GM23338 (cell line): ENCODE measurements at regions not wholly inside any gene's neighbourhood (a gene's known extent, or its start where the extent isn't known, plus 50 kb on each side); places are given as distances from the start of the nearest gene placed in this dataset.

Source experiments
- ATAC-seq: fragments of 200-7000 bp; cut with Tn5 transposase; 3 replicates; pipeline ENCODE4 v1.9.1; 2020
- DNase-seq: peaks from one replicate; pipeline ENCODE4 v3.0.0-alpha.2; 2015; ENCODE audit warnings: low spot score
- H2AFZ ChIP-seq: fragments of 200-600 bp; sonication (generic); 2 replicates; pipeline ENCODE4 v1.8.0; 2016; ENCODE audit warnings: antibody characterized with exemption, mild to moderate bottlenecking, moderate library complexity
- H3F3A ChIP-seq: fragments of 200-600 bp; sonication (generic); replicated peaks from 2 replicates; pipeline ENCODE4 v1.8.0; 2017; ENCODE audit warnings: antibody characterized with exemption, mixed run types, low read depth
- H3K27ac ChIP-seq: fragments of 200-600 bp; sonication (generic); 2 replicates; pipeline ENCODE4 v1.6.1; 2016; ENCODE audit warnings: low read depth
- H3K27me3 ChIP-seq: fragments of 200-600 bp; sonication (generic); 2 replicates; pipeline ENCODE4 v1.8.0; 2016; ENCODE audit warnings: mild to moderate bottlenecking, mixed run types, moderate library complexity; ENCODE audit not compliant: insufficient read depth
- H3K36me3 ChIP-seq: fragments of 200-600 bp; sonication (generic); 2 replicates; pipeline ENCODE4 v1.8.0; 2016; ENCODE audit warnings: mild to moderate bottlenecking; ENCODE audit not compliant: insufficient read depth
- H3K4me1 ChIP-seq: fragments of 200-600 bp; sonication (generic); 2 replicates; pipeline ENCODE4 v1.8.0; 2016; ENCODE audit warnings: mild to moderate bottlenecking, moderate library complexity; ENCODE audit not compliant: insufficient read depth
- H3K4me2 ChIP-seq: fragments of 200-600 bp; sonication (generic); 2 replicates; pipeline ENCODE4 v1.7.1; 2017; ENCODE audit warnings: mixed run types
- H3K4me3 ChIP-seq: fragments of 200-600 bp; sonication (generic); 2 replicates; pipeline ENCODE4 v1.6.1; 2016; ENCODE audit warnings: mixed run types
- H3K79me2 ChIP-seq: fragments of 200-600 bp; sonication (generic); replicated peaks from 2 replicates; pipeline ENCODE4 v1.8.0; 2017; ENCODE audit warnings: mild to moderate bottlenecking; ENCODE audit not compliant: insufficient read depth
- H3K9me2 ChIP-seq: fragments of 200-600 bp; sonication (generic); 2 replicates; pipeline ENCODE4 v1.8.0; 2017; ENCODE audit not compliant: insufficient read depth
- H4K20me1 ChIP-seq: fragments of 200-600 bp; sonication (generic); replicated peaks from 2 replicates; pipeline ENCODE4 v1.8.0; 2017; ENCODE audit warnings: mild to moderate bottlenecking; ENCODE audit not compliant: insufficient read depth
- H3K27ac Mint-ChIP-seq: 2 replicates; pipeline ENCODE4 v1.8.0; 2020; ENCODE audit warnings: inconsistent platforms, mild to moderate bottlenecking, moderate library complexity, mixed read lengths
- H3K27me3 Mint-ChIP-seq: 3 replicates; pipeline ENCODE4 v1.8.0; 2022; ENCODE audit warnings: low read depth, mild to moderate bottlenecking, moderate library complexity, mixed read lengths, inconsistent platforms; ENCODE audit not compliant: insufficient read depth, poor library complexity
- H3K36me3 Mint-ChIP-seq: 3 replicates; pipeline ENCODE4 v1.8.0; 2021; ENCODE audit warnings: low read depth, mild to moderate bottlenecking, inconsistent platforms, moderate library complexity, mixed read lengths
- H3K4me1 Mint-ChIP-seq: 3 replicates; pipeline ENCODE4 v1.8.0; 2020; ENCODE audit warnings: mild to moderate bottlenecking, inconsistent platforms, mixed read lengths
- H3K4me3 Mint-ChIP-seq: 3 replicates; pipeline ENCODE4 v1.8.0; 2021; ENCODE audit warnings: moderate library complexity, mild to moderate bottlenecking, inconsistent platforms, mixed read lengths
- H3K9me3 Mint-ChIP-seq: 3 replicates; pipeline ENCODE4 v1.8.0; 2020; ENCODE audit warnings: moderate library complexity, mild to moderate bottlenecking, inconsistent platforms, mixed read lengths
- CREB1 ChIP-seq: fragments of 250-450 bp; sonication (Bioruptor Pico); IDR thresholded peaks from 2 replicates; pipeline ENCODE4 v1.5.0; 2020; ENCODE audit warnings: low read depth, mild to moderate bottlenecking, moderate library complexity
- EZH2 ChIP-seq: fragments of 200-600 bp; sonication (generic); IDR thresholded peaks from one replicate; pipeline ENCODE4 v1.8.0; 2017; ENCODE audit warnings: antibody characterized with exemption, mild to moderate bottlenecking, low read depth; ENCODE audit not compliant: unreplicated experiment
- EZH2phosphoT487 ChIP-seq: fragments of 200-600 bp; sonication (generic); IDR thresholded peaks from one replicate; pipeline ENCODE4 v1.8.1; 2018; ENCODE audit warnings: antibody characterized with exemption; ENCODE audit not compliant: unreplicated experiment
- JUNB ChIP-seq: IDR thresholded peaks from one replicate; pipeline ENCODE4 v1.6.1; 2016; ENCODE audit warnings: antibody characterized with exemption; ENCODE audit not compliant: unreplicated experiment
- NANOG ChIP-seq: IDR thresholded peaks from 2 replicates; pipeline ENCODE4 v1.6.1; 2016; ENCODE audit warnings: antibody characterized with exemption, borderline replicate concordance
- POLR2AphosphoS5 ChIP-seq: IDR thresholded peaks from 2 replicates; pipeline ENCODE4 v1.6.1; 2016; ENCODE audit warnings: antibody characterized with exemption, low read depth
- STAT1 ChIP-seq: IDR thresholded peaks from one replicate; pipeline ENCODE4 v1.6.1; 2016; ENCODE audit warnings: antibody characterized with exemption; ENCODE audit not compliant: unreplicated experiment
- ZNF114 ChIP-seq: fragments of 250-450 bp; sonication (Bioruptor Pico); IDR thresholded peaks from 2 replicates; pipeline ENCODE4 v1.5.0; 2020; ENCODE audit warnings: mild to moderate bottlenecking, moderate library complexity
- ZNF331 ChIP-seq: fragments of 250-450 bp; sonication (Bioruptor Pico); IDR thresholded peaks from 2 replicates; pipeline ENCODE4 v1.5.0; 2020; ENCODE audit warnings: low read depth, mild to moderate bottlenecking, moderate library complexity
- TF ChIP-seq, protein P1 (sequence below), 2 experiments: fragments of 200-600 bp in 1 of 2; sonication (generic) in 1 of 2; conservative IDR thresholded peaks; 2 replicates each; pipeline versions ENCODE4 v1.5.1 to v1.6.1; 2016 to 2017; ENCODE audit warnings: antibody characterized with exemption in 2 of 2, low read depth in 2 of 2, mild to moderate bottlenecking in 2 of 2, moderate library complexity in 1 of 2
- TF ChIP-seq, protein P2 (sequence below): IDR thresholded peaks from one replicate; pipeline ENCODE4 v1.6.1; 2018; ENCODE audit warnings: antibody characterized with exemption; ENCODE audit not compliant: unreplicated experiment
- TF ChIP-seq, protein P3 (sequence below): fragments of 250-450 bp; sonication (Bioruptor Pico); IDR thresholded peaks from 2 replicates; pipeline ENCODE4 v1.5.0; 2020; ENCODE audit warnings: mild to moderate bottlenecking, moderate library complexity
- TF ChIP-seq, protein P4 (sequence below): IDR thresholded peaks from 2 replicates; pipeline ENCODE4 v1.6.1; 2016; ENCODE audit warnings: antibody characterized with exemption

DNA sequence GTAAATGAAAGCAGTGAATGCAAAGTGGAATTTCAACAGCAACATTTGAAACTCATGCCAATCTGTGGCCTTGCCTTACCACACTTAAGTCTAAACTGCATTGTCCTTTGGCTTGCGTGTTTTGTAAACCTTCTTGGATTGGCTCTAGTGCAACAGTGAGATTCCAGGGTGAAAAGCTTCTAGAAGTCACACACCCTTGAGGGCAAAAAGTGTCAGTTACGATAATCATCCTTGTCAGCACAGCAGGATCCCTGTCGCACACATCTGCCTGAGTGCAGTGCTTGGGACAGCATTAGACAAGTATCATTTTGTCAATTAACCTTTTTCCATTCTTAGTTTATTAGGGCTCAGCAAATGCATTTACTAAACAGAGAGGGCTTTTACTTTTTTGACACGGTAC lies 243.4 kb upstream of the PTBP2 start:
- ATAC-seq (no peak), DNase-seq (no peak)
- peaks cover 89% of the 10 kb centered on the region for H3K27me3 ChIP-seq
- H4K20me1 ChIP-seq, result peaks cover 4% of the 10 kb centered on the region; the same call in 1 of the 2 replicates
- H3F3A ChIP-seq, result no peaks in the 10 kb centered on the region
- H3K4me2 ChIP-seq, result no peak overlapping the region
- no peaks in the 10 kb centered on the region for H3K79me2 ChIP-seq
- H3K36me3 ChIP-seq, result no peaks in the 10 kb centered on the region
- Mint-ChIP-seq H3K27me3 (peaks cover 67% of the 10 kb centered on the region), H3K27ac (no peak overlapping the region), H3K9me3 (no peaks in the 10 kb centered on the region), H3K4me3 (no peak overlapping the region), H3K36me3 (no peaks in the 10 kb centered on the region), H3K4me1 (peaks cover 42% of the 10 kb centered on the region)
- TF ChIP-seq ZNF331 (CRISPR knock-in tag), result no peak
- no peak for TF ChIP-seq ZNF114
- no peak for TF ChIP-seq STAT1
- TF ChIP-seq JUNB, result no peak
- TF ChIP-seq POLR2AphosphoS5, result no peak
- TF ChIP-seq EZH2, result no peak
- TF ChIP-seq NANOG, result no peak
- no peak for TF ChIP-seq CREB1 (CRISPR knock-in tag)
- TF ChIP-seq, protein P1, sequence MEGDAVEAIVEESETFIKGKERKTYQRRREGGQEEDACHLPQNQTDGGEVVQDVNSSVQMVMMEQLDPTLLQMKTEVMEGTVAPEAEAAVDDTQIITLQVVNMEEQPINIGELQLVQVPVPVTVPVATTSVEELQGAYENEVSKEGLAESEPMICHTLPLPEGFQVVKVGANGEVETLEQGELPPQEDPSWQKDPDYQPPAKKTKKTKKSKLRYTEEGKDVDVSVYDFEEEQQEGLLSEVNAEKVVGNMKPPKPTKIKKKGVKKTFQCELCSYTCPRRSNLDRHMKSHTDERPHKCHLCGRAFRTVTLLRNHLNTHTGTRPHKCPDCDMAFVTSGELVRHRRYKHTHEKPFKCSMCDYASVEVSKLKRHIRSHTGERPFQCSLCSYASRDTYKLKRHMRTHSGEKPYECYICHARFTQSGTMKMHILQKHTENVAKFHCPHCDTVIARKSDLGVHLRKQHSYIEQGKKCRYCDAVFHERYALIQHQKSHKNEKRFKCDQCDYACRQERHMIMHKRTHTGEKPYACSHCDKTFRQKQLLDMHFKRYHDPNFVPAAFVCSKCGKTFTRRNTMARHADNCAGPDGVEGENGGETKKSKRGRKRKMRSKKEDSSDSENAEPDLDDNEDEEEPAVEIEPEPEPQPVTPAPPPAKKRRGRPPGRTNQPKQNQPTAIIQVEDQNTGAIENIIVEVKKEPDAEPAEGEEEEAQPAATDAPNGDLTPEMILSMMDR (conservative IDR thresholded peaks at IDR 0.05; ENCODE audit: low read depth in 2 of 2), result no peak
- TF ChIP-seq, protein P2, sequence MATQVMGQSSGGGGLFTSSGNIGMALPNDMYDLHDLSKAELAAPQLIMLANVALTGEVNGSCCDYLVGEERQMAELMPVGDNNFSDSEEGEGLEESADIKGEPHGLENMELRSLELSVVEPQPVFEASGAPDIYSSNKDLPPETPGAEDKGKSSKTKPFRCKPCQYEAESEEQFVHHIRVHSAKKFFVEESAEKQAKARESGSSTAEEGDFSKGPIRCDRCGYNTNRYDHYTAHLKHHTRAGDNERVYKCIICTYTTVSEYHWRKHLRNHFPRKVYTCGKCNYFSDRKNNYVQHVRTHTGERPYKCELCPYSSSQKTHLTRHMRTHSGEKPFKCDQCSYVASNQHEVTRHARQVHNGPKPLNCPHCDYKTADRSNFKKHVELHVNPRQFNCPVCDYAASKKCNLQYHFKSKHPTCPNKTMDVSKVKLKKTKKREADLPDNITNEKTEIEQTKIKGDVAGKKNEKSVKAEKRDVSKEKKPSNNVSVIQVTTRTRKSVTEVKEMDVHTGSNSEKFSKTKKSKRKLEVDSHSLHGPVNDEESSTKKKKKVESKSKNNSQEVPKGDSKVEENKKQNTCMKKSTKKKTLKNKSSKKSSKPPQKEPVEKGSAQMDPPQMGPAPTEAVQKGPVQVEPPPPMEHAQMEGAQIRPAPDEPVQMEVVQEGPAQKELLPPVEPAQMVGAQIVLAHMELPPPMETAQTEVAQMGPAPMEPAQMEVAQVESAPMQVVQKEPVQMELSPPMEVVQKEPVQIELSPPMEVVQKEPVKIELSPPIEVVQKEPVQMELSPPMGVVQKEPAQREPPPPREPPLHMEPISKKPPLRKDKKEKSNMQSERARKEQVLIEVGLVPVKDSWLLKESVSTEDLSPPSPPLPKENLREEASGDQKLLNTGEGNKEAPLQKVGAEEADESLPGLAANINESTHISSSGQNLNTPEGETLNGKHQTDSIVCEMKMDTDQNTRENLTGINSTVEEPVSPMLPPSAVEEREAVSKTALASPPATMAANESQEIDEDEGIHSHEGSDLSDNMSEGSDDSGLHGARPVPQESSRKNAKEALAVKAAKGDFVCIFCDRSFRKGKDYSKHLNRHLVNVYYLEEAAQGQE, result no peak
- TF ChIP-seq, protein P3, sequence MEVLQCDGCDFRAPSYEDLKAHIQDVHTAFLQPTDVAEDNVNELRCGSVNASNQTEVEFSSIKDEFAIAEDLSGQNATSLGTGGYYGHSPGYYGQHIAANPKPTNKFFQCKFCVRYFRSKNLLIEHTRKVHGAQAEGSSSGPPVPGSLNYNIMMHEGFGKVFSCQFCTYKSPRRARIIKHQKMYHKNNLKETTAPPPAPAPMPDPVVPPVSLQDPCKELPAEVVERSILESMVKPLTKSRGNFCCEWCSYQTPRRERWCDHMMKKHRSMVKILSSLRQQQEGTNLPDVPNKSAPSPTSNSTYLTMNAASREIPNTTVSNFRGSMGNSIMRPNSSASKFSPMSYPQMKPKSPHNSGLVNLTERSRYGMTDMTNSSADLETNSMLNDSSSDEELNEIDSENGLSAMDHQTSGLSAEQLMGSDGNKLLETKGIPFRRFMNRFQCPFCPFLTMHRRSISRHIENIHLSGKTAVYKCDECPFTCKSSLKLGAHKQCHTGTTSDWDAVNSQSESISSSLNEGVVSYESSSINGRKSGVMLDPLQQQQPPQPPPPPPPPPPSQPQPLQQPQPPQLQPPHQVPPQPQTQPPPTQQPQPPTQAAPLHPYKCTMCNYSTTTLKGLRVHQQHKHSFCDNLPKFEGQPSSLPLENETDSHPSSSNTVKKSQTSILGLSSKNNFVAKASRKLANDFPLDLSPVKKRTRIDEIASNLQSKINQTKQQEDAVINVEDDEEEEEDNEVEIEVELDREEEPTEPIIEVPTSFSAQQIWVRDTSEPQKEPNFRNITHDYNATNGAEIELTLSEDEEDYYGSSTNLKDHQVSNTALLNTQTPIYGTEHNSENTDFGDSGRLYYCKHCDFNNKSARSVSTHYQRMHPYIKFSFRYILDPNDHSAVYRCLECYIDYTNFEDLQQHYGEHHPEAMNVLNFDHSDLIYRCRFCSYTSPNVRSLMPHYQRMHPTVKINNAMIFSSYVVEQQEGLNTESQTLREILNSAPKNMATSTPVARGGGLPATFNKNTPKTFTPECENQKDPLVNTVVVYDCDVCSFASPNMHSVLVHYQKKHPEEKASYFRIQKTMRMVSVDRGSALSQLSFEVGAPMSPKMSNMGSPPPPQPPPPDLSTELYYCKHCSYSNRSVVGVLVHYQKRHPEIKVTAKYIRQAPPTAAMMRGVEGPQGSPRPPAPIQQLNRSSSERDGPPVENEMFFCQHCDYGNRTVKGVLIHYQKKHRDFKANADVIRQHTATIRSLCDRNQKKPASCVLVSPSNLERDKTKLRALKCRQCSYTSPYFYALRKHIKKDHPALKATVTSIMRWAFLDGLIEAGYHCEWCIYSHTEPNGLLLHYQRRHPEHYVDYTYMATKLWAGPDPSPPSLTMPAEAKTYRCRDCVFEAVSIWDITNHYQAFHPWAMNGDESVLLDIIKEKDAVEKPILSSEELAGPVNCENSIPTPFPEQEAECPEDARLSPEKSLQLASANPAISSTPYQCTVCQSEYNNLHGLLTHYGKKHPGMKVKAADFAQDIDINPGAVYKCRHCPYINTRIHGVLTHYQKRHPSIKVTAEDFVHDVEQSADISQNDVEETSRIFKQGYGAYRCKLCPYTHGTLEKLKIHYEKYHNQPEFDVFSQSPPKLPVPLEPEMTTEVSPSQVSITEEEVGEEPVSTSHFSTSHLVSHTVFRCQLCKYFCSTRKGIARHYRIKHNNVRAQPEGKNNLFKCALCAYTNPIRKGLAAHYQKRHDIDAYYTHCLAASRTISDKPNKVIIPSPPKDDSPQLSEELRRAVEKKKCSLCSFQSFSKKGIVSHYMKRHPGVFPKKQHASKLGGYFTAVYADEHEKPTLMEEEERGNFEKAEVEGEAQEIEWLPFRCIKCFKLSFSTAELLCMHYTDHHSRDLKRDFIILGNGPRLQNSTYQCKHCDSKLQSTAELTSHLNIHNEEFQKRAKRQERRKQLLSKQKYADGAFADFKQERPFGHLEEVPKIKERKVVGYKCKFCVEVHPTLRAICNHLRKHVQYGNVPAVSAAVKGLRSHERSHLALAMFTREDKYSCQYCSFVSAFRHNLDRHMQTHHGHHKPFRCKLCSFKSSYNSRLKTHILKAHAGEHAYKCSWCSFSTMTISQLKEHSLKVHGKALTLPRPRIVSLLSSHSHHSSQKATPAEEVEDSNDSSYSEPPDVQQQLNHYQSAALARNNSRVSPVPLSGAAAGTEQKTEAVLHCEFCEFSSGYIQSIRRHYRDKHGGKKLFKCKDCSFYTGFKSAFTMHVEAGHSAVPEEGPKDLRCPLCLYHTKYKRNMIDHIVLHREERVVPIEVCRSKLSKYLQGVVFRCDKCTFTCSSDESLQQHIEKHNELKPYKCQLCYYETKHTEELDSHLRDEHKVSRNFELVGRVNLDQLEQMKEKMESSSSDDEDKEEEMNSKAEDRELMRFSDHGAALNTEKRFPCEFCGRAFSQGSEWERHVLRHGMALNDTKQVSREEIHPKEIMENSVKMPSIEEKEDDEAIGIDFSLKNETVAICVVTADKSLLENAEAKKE (CRISPR knock-in tag), result no peak
- TF ChIP-seq, protein P4, sequence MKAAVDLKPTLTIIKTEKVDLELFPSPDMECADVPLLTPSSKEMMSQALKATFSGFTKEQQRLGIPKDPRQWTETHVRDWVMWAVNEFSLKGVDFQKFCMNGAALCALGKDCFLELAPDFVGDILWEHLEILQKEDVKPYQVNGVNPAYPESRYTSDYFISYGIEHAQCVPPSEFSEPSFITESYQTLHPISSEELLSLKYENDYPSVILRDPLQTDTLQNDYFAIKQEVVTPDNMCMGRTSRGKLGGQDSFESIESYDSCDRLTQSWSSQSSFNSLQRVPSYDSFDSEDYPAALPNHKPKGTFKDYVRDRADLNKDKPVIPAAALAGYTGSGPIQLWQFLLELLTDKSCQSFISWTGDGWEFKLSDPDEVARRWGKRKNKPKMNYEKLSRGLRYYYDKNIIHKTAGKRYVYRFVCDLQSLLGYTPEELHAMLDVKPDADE, result no peak
- no peak for TF ChIP-seq EZH2phosphoT487
- no peaks in the 10 kb centered on the region for H3K9me2 ChIP-seq
- H3K4me1 ChIP-seq, result peaks cover 34% of the 10 kb centered on the region
- no peak overlapping the region for H3K27ac ChIP-seq
- H2AFZ ChIP-seq, result no peak overlapping the region
- H3K4me3 ChIP-seq, result no peak overlapping the region
